ENCODE measurements at regions not wholly inside any gene's neighbourhood (a gene's known extent, or its start where the extent isn't known, plus 50 kb on each side); places are given as distances from the start of the nearest gene placed in this dataset.

- H2AFZ ChIP-seq = no peak overlapping the region
- intact Hi-C loops (cut with micrococcal nuclease; ENCODE audit: unreplicated experiment) = no loop called here
- TF ChIP-seq CTCF (conservative IDR thresholded peaks at IDR 0.05) = no peak
- TF ChIP-seq EZH2 (IDR thresholded peaks at IDR 0.05; ENCODE audit: low read depth) = no peak
- H3K9me3 ChIP-seq (ENCODE audit: insufficient read depth, low read depth) = no peaks in the 10 kb centered on the region
- peaks cover 34% of the 10 kb centered on the region for H3K4me1 ChIP-seq (replicated peaks; ENCODE audit: insufficient read depth)
- no peak overlapping the region for H3K4me2 ChIP-seq
- ChIA-PET POLR2A (ENCODE audit: unreplicated experiment) (interaction anchor here (0.6 kb wide), 1 partner anchor 11 kb away, joined by 5 read pairs; no protein-coding TSS in a partner anchor), CTCF (no interaction called here)
- H3K27me3 ChIP-seq (ENCODE audit: insufficient read depth, low read depth) = no peaks in the 10 kb centered on the region
- no peaks in the 10 kb centered on the region for H3K9me2 ChIP-seq (ENCODE audit: insufficient read depth)
- no peak overlapping the region for H3K4me3 ChIP-seq
- no peaks in the 10 kb centered on the region for H3K79me2 ChIP-seq (ENCODE audit: low read depth)
- DNase-seq = no peak
- no peak overlapping the region for H3K27ac ChIP-seq
- BruUV-seq (replicated peaks) = no TSS peak
- no peaks in the 10 kb centered on the region for H4K20me1 ChIP-seq (ENCODE audit: insufficient read depth)
- H3K36me3 ChIP-seq (ENCODE audit: low read depth) = no peaks in the 10 kb centered on the region
- H3F3A ChIP-seq (ENCODE audit: insufficient read depth, low read depth) = 0 out of 2 replicates have a peak, but pooled peaks cover 5% of the 10 kb centered on the region
Observed at GRCh38 chr5:171531638-171532037, 112.2 kb downstream of the FGF18 start.

- Histone ChIP-seq H3K9me3 (ENCODE audit: insufficient read depth, low read depth) (no peaks in the 10 kb centered on the region), H3K4me1 (replicated peaks; ENCODE audit: insufficient read depth) (peaks cover 49% of the 10 kb centered on the region), H3K79me2 (ENCODE audit: low read depth) (no peaks in the 10 kb centered on the region), H3K27ac (peak overlapping the region; percentile 72), H3K36me3 (ENCODE audit: low read depth) (no peaks in the 10 kb centered on the region), H3F3A (ENCODE audit: insufficient read depth, low read depth) (peaks cover 16% of the 10 kb centered on the region; the same call in 1 of the 2 replicates), H2AFZ (no peak overlapping the region), H3K27me3 (ENCODE audit: insufficient read depth, low read depth) (no peaks in the 10 kb centered on the region), H3K4me2 (0 out of 2 replicates have a peak overlapping the region, but pooled peaks have one; percentile 39), H3K4me3 (no peak overlapping the region), H4K20me1 (ENCODE audit: insufficient read depth) (no peaks in the 10 kb centered on the region), H3K9me2 (ENCODE audit: insufficient read depth) (no peaks in the 10 kb centered on the region)
- no peak for DNase-seq
- BruUV-seq (replicated peaks) = no TSS peak
- ChIA-PET CTCF (interaction anchor here (0.6 kb wide), 1 partner anchor 112 kb away, joined by 3 read pairs; no protein-coding TSS in a partner anchor), POLR2A (ENCODE audit: unreplicated experiment) (interaction anchor here (0.7 kb wide), 1 partner anchor 144 kb away, joined by 4 read pairs; no protein-coding TSS in a partner anchor)
- intact Hi-C loops (cut with micrococcal nuclease; ENCODE audit: unreplicated experiment) = no loop called here
- no peak for TF ChIP-seq EZH2 (IDR thresholded peaks at IDR 0.05; ENCODE audit: low read depth)
- no peak for TF ChIP-seq CTCF (conservative IDR thresholded peaks at IDR 0.05)
Observed at GRCh38 chr5:171533153-171533552, 113.7 kb downstream of the FGF18 start.

GRCh38 chr5:171534043-171534895 lies 114.8 kb downstream of the FGF18 start:
- peaks cover 21% of the 10 kb centered on the region; the same call in 1 of the 2 replicates for H3F3A ChIP-seq (ENCODE audit: insufficient read depth, low read depth)
- intact Hi-C loops (cut with micrococcal nuclease; ENCODE audit: unreplicated experiment) = loop anchor here (2.0 kb wide), 1 partner anchor 13 kb away; no protein-coding TSS in a partner anchor
- TF ChIP-seq EZH2 (IDR thresholded peaks at IDR 0.05; ENCODE audit: low read depth) (no peak), CTCF (conservative IDR thresholded peaks at IDR 0.05) (no peak)
- no peak overlapping the region for H3K4me3 ChIP-seq
- H3K4me1 ChIP-seq (replicated peaks; ENCODE audit: insufficient read depth) = peaks cover 56% of the 10 kb centered on the region
- H3K4me2 ChIP-seq = peak overlapping the region; percentile 39
- H3K27ac ChIP-seq = peak overlapping the region; percentile 72
- H3K9me2 ChIP-seq (ENCODE audit: insufficient read depth) = no peaks in the 10 kb centered on the region
- no peaks in the 10 kb centered on the region for H3K36me3 ChIP-seq (ENCODE audit: low read depth)
- ChIA-PET CTCF (interaction anchor here (0.6 kb wide), 2 partner anchors 111 to 113 kb away, joined by 3 to 12 read pairs; no protein-coding TSS in a partner anchor), POLR2A (ENCODE audit: unreplicated experiment) (interaction anchor here (0.7 kb wide), 1 partner anchor 145 kb away, joined by 4 read pairs; no protein-coding TSS in a partner anchor)
- DNase-seq = peak; percentile 70 to 85
- H4K20me1 ChIP-seq (ENCODE audit: insufficient read depth) = no peaks in the 10 kb centered on the region
- no peaks in the 10 kb centered on the region for H3K79me2 ChIP-seq (ENCODE audit: low read depth)
- no TSS peak for BruUV-seq (replicated peaks)
- no peak overlapping the region for H2AFZ ChIP-seq
- no peaks in the 10 kb centered on the region for H3K27me3 ChIP-seq (ENCODE audit: insufficient read depth, low read depth)
- H3K9me3 ChIP-seq (ENCODE audit: insufficient read depth, low read depth) = no peaks in the 10 kb centered on the region
